IPS-18c (cell line): ENCODE measurements at regions not wholly inside any gene's neighbourhood (a gene's known extent, or its start where the extent isn't known, plus 50 kb on each side); places are given as distances from the start of the nearest gene placed in this dataset.

Experiments
- H3K4me3 ChIP-seq: 2 replicates; pipeline ENCODE4 v1.7.0; 2013; ENCODE audit warnings: low read depth, mild to moderate bottlenecking, low read length, moderate library complexity; ENCODE audit not compliant: insufficient read depth
- H3K9me3 ChIP-seq: one replicate; pipeline ENCODE4 v1.6.1; 2013; ENCODE audit warnings: mild to moderate bottlenecking, low read length, moderate library complexity; ENCODE audit not compliant: control insufficient read depth, insufficient read depth

GRCh38 chr13:34263681-34264080, 445.7 kb downstream of the RFC3 start:
- Histone ChIP-seq H3K9me3 (peaks cover 5% of the 10 kb centered on the region), H3K4me3 (no peak overlapping the region)

GRCh38 chr13:34265046-34265679, 447.2 kb downstream of the RFC3 start:
- Histone ChIP-seq H3K9me3 (peaks cover 5% of the 10 kb centered on the region), H3K4me3 (no peak overlapping the region)

GRCh38 chr13:34276764-34277163, 458.8 kb downstream of the RFC3 start:
- Histone ChIP-seq H3K4me3 (no peak overlapping the region), H3K9me3 (no peaks in the 10 kb centered on the region)

GRCh38 chr13:34277936-34278335, 460.0 kb downstream of the RFC3 start:
- Histone ChIP-seq H3K4me3 (no peak overlapping the region), H3K9me3 (no peaks in the 10 kb centered on the region)

- Histone ChIP-seq H3K9me3 (no peaks in the 10 kb centered on the region), H3K4me3 (no peak overlapping the region)
Measured at GRCh38 chr13:34278780-34279179, 460.8 kb downstream of the RFC3 start.

GRCh38 chr13:34290661-34291060, 472.7 kb downstream of the RFC3 start:
- Histone ChIP-seq H3K4me3 (no peak overlapping the region), H3K9me3 (no peaks in the 10 kb centered on the region)

GRCh38 chr13:34294483-34295129, 476.7 kb downstream of the RFC3 start:
- H3K4me3 ChIP-seq: no peak overlapping the region
- no peaks in the 10 kb centered on the region for H3K9me3 ChIP-seq

- H3K9me3 ChIP-seq: no peaks in the 10 kb centered on the region
- H3K4me3 ChIP-seq: no peak overlapping the region
Measured at GRCh38 chr13:34300559-34300958, 482.6 kb downstream of the RFC3 start.

GRCh38 chr13:34302596-34302995, 484.6 kb downstream of the RFC3 start:
- H3K9me3 ChIP-seq: no peaks in the 10 kb centered on the region
- H3K4me3 ChIP-seq: no peak overlapping the region

- Histone ChIP-seq H3K4me3 (no peak overlapping the region), H3K9me3 (no peaks in the 10 kb centered on the region)
Measured at GRCh38 chr13:34303346-34303745, 485.4 kb downstream of the RFC3 start.

GRCh38 chr13:34307607-34308006, 489.7 kb downstream of the RFC3 start:
- Histone ChIP-seq H3K9me3 (no peaks in the 10 kb centered on the region), H3K4me3 (no peak overlapping the region)

- Histone ChIP-seq H3K9me3 (no peaks in the 10 kb centered on the region), H3K4me3 (no peak overlapping the region)
Measured at GRCh38 chr13:34308725-34309124, 490.8 kb downstream of the RFC3 start.

GRCh38 chr13:34310539-34310938, 492.6 kb downstream of the RFC3 start:
- H3K4me3 ChIP-seq: no peak overlapping the region

GRCh38 chr13:34311251-34311650, 493.3 kb downstream of the RFC3 start:
- H3K9me3 ChIP-seq: no peaks in the 10 kb centered on the region

More at GRCh38 chr13:34310539-34310938, 492.6 kb downstream of the RFC3 start:
- H3K9me3 ChIP-seq: no peaks in the 10 kb centered on the region

GRCh38 chr13:34312578-34312977, 494.6 kb downstream of the RFC3 start:
- H3K4me3 ChIP-seq: no peak overlapping the region
- H3K9me3 ChIP-seq: no peaks in the 10 kb centered on the region

More at GRCh38 chr13:34311251-34311650, 493.3 kb downstream of the RFC3 start:
- H3K4me3 ChIP-seq: no peak overlapping the region

- no peaks in the 10 kb centered on the region for H3K9me3 ChIP-seq
- H3K4me3 ChIP-seq: no peak overlapping the region
Measured at GRCh38 chr13:34320084-34320483, 502.1 kb downstream of the RFC3 start.

- H3K4me3 ChIP-seq: no peak overlapping the region
- no peaks in the 10 kb centered on the region for H3K9me3 ChIP-seq
Measured at GRCh38 chr13:34322014-34322742, 504.2 kb downstream of the RFC3 start.

- no peaks in the 10 kb centered on the region for H3K9me3 ChIP-seq
- H3K4me3 ChIP-seq: no peak overlapping the region
Measured at GRCh38 chr13:34322743-34323074, 504.8 kb downstream of the RFC3 start.
